Mesenchymal stem cell (in vitro differentiated cells and primary cell): ENCODE measurements at regions not wholly inside any gene's neighbourhood (a gene's known extent, or its start where the extent isn't known, plus 50 kb on each side); places are given as distances from the start of the nearest gene placed in this dataset.

Experiments used
- DNase-seq: peaks from one replicate; pipeline ENCODE4 v3.0.0-alpha.2; 2013
- H2AFZ ChIP-seq: one replicate; pipeline ENCODE4 v1.6.1; 2013; ENCODE audit warnings: low read depth, mild to moderate bottlenecking, control low read depth, inconsistent platforms, low read length, moderate library complexity
- H2AK5ac ChIP-seq: 2 replicates; pipeline ENCODE4 v1.6.1; 2013; ENCODE audit warnings: low read length, moderate library complexity, mild to moderate bottlenecking, inconsistent platforms; ENCODE audit not compliant: severe bottlenecking
- H2BK120ac ChIP-seq: one replicate; pipeline ENCODE4 v1.6.1; 2013; ENCODE audit warnings: low read depth, mild to moderate bottlenecking, inconsistent platforms, low read length, moderate library complexity
- H2BK12ac ChIP-seq, 2 experiments: one replicate each; pipeline ENCODE4 v1.6.1; 2013; ENCODE audit warnings: inconsistent platforms in 2 of 2, low read length in 2 of 2, mild to moderate bottlenecking in 2 of 2, moderate library complexity in 2 of 2, control low read depth in 1 of 2
- H2BK15ac ChIP-seq: one replicate; pipeline ENCODE4 v1.6.1; 2013; ENCODE audit warnings: mild to moderate bottlenecking, low read depth, inconsistent platforms; ENCODE audit not compliant: poor library complexity, severe bottlenecking
- H2BK5ac ChIP-seq: 2 replicates; pipeline ENCODE4 v1.6.1; 2013; ENCODE audit warnings: low read depth, mild to moderate bottlenecking, low read length, control low read depth, inconsistent platforms; ENCODE audit not compliant: poor library complexity, severe bottlenecking
- H3K14ac ChIP-seq, 2 experiments: one replicate each; pipeline ENCODE4 v1.6.1; 2013; ENCODE audit warnings: inconsistent platforms in 2 of 2, low read length in 2 of 2, control low read depth in 1 of 2, mild to moderate bottlenecking in 1 of 2, moderate library complexity in 1 of 2
- H3K18ac ChIP-seq, 2 experiments: one replicate each; pipeline ENCODE4 v1.6.1; 2013; ENCODE audit warnings: inconsistent platforms in 2 of 2, low read length in 2 of 2, control low read depth in 1 of 2, low read depth in 1 of 2, mild to moderate bottlenecking in 1 of 2
- H3K23ac ChIP-seq, 2 experiments: one replicate each; pipeline ENCODE4 v1.6.1; 2013; ENCODE audit warnings: inconsistent platforms in 2 of 2, low read length in 2 of 2, mild to moderate bottlenecking in 2 of 2, moderate library complexity in 2 of 2, control low read depth in 1 of 2
- H3K27ac ChIP-seq: 2 replicates; pipeline ENCODE4 v1.5.1; 2013; ENCODE audit warnings: mild to moderate bottlenecking, moderate library complexity, low read length, control low read depth, inconsistent platforms; ENCODE audit not compliant: poor library complexity, severe bottlenecking
- H3K27me3 ChIP-seq, 2 experiments: 2 replicates each; pipeline versions ENCODE4 v1.6.1 to v1.7.0; 2013; ENCODE audit warnings: low read length in 2 of 2, mild to moderate bottlenecking in 2 of 2, moderate library complexity in 2 of 2, control low read depth in 1 of 2, inconsistent platforms in 1 of 2; ENCODE audit not compliant: control insufficient read depth in 1 of 2, insufficient read depth in 1 of 2
- H3K36me3 ChIP-seq, 2 experiments: 2 replicates each; pipeline versions ENCODE4 v1.6.1 to v1.7.0; 2013; ENCODE audit warnings: low read length in 2 of 2, control low read depth in 1 of 2, inconsistent platforms in 1 of 2, low read depth in 1 of 2, mild to moderate bottlenecking in 1 of 2; ENCODE audit not compliant: insufficient read depth in 2 of 2, control insufficient read depth in 1 of 2
- H3K4ac ChIP-seq, 2 experiments: one replicate each; pipeline ENCODE4 v1.6.1; 2013; ENCODE audit warnings: inconsistent platforms in 2 of 2, low read length in 2 of 2, mild to moderate bottlenecking in 2 of 2, moderate library complexity in 2 of 2, control low read depth in 1 of 2, low read depth in 1 of 2
- H3K4me1 ChIP-seq: 2 replicates; pipeline ENCODE4 v1.6.1; 2013; ENCODE audit warnings: low read depth, low read length, control low read depth; ENCODE audit not compliant: control insufficient read depth, insufficient read depth
- H3K4me2 ChIP-seq: 2 replicates; pipeline ENCODE4 v1.6.1; 2013; ENCODE audit warnings: low read length, mild to moderate bottlenecking, inconsistent platforms; ENCODE audit not compliant: poor library complexity, severe bottlenecking
- H3K4me3 ChIP-seq, 2 experiments: 2 replicates each; pipeline versions ENCODE4 v1.5.1 to v1.7.0; 2013; ENCODE audit warnings: low read length in 2 of 2, mild to moderate bottlenecking in 2 of 2, control low read depth in 1 of 2, low read depth in 1 of 2; ENCODE audit not compliant: insufficient read depth in 1 of 2
- H3K79me1 ChIP-seq: replicated peaks from 2 replicates; pipeline ENCODE4 v1.6.1; 2013; ENCODE audit warnings: mild to moderate bottlenecking, control low read depth, low read length, inconsistent platforms; ENCODE audit not compliant: poor library complexity, severe bottlenecking
- H3K9ac ChIP-seq: 2 replicates; pipeline ENCODE4 v1.7.0; 2013; ENCODE audit warnings: mild to moderate bottlenecking, low read length, moderate library complexity
- H3K9me3 ChIP-seq: 2 replicates; pipeline ENCODE4 v1.7.0; 2013; ENCODE audit warnings: mild to moderate bottlenecking, low read length; ENCODE audit not compliant: control insufficient read depth
- H4K8ac ChIP-seq: one replicate; pipeline ENCODE4 v1.6.1; 2013; ENCODE audit warnings: inconsistent platforms, mild to moderate bottlenecking, low read length, moderate library complexity
- H4K91ac ChIP-seq: one replicate; pipeline ENCODE4 v1.6.1; 2013; ENCODE audit warnings: mild to moderate bottlenecking, low read length, inconsistent platforms
- WGBS: methylation state at CpG from one replicate; pipeline ENCODE4 v1.1.7; 2013; ENCODE audit warnings: mixed read lengths; 5-methylcytosine and 5-hydroxymethylcytosine counted together

DNA sequence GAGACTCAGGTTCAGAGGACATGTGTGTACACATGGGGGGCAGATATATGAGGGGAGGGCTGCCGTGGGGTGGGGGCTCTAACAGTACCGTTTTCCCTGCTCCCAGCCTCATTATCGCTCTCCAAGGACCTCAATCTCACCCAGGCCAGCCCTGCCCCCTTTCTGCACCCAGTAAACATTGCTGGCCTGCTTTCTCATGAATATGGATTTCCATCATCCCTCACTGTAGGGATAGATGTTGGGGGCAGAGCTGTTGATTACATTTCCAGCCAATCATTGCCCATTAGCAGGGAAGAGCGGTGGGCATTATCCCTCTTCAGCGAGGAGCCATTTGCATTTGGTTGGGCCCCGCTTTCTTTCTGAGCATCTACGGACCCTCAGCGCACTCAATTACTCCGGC, 273.8 kb downstream of the RPS6KC1 start:
- DNase-seq = no peak
- no peak overlapping the region for H3K23ac ChIP-seq
- no peak overlapping the region for H2BK5ac ChIP-seq
- H3K18ac ChIP-seq = no peak overlapping the region
- H2BK15ac ChIP-seq = no peak overlapping the region
- H2BK120ac ChIP-seq = no peak overlapping the region
- no peak overlapping the region for H4K91ac ChIP-seq
- 88% methylated on average over 9 of the region's 9 CpGs for WGBS
- no peak overlapping the region for H4K8ac ChIP-seq
- H3K27ac ChIP-seq = no peak overlapping the region
- H3K36me3 ChIP-seq = no peaks in the 10 kb centered on the region
- no peak overlapping the region for H3K4me2 ChIP-seq
- no peaks in the 10 kb centered on the region for H3K27me3 ChIP-seq
- no peak overlapping the region for H3K4ac ChIP-seq
- no peak overlapping the region for H3K14ac ChIP-seq
- H2BK12ac ChIP-seq = no peak overlapping the region
- H3K79me1 ChIP-seq = no peaks in the 10 kb centered on the region
- no peak overlapping the region for H3K4me3 ChIP-seq
- peak overlapping the region; percentile 8 for H2AK5ac ChIP-seq
- no peak overlapping the region for H2AFZ ChIP-seq
- H3K9ac ChIP-seq = no peak overlapping the region
- peaks cover 2% of the 10 kb centered on the region for H3K4me1 ChIP-seq
- H3K9me3 ChIP-seq = no peaks in the 10 kb centered on the region

DNA sequence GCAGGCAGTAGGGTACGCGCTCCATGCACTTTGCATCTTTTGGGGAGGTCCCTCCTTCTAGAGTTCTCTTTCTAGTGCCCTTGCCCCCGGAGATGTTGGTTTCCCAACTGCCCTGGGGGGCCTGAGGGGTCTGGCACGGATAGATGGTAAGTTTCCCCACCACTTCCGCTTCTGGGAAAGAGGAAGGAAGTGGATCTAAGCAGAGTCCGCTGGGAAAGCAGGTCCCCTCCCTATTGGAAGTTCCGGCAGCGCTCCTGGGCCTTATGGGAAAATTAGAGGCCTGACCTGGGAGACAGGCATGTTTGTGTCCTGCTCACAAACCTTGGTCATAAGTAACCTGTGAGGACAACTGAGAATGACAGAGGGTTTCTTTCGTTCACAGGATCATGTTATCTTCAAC, 274.4 kb downstream of the RPS6KC1 start:
- Histone ChIP-seq H4K8ac (no peak overlapping the region), H2BK120ac (no peak overlapping the region), H3K79me1 (no peaks in the 10 kb centered on the region), H3K4me2 (no peak overlapping the region), H2AK5ac (peak overlapping the region; percentile 21), H2BK15ac (no peak overlapping the region), H4K91ac (no peak overlapping the region), H3K9ac (no peak overlapping the region), H3K27me3 (no peaks in the 10 kb centered on the region), H3K14ac (no peak overlapping the region), H3K23ac (no peak overlapping the region), H3K9me3 (no peaks in the 10 kb centered on the region), H3K4me3 (no peak overlapping the region), H3K4ac (no peak overlapping the region), H3K27ac (no peak overlapping the region), H2BK5ac (no peak overlapping the region), H3K4me1 (peaks cover 2% of the 10 kb centered on the region), H3K36me3 (no peaks in the 10 kb centered on the region), H2BK12ac (no peak overlapping the region), H2AFZ (no peak overlapping the region), H3K18ac (no peak overlapping the region)
- 84% methylated on average over 9 of the region's 9 CpGs for WGBS
- no peak for DNase-seq

DNA sequence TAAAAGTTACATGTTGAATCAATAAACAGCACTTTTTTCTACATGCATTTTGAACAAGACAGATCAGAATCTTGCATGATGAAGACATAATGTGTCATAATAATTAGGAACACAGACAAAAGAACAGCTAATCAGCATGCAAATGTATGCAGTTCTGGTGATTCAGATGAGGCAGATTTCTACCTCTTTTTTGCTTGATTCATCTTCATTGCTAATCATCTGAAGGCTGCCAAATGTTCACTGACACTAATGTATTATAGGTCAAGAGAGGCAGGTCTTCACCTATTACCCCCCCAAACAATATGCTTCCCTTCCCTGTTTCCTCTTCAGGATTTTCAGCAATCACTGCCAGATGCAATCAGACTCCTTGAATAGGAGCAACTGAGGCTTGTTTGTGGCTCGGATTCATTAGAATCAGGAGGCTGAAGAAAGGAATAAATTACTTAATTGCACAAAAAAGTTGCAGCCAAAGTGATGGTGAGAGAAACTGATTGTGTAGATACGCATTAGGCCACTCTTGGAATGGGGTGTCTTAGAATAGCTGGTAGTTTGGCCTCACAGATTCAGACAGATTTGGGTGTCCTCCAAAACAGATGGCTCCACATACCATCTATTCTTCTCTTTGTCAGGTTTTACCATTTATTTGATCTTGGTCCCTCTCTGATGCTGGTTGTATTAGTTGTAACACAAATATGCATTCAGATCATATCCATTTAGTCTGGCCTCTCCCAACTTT, 275.4 kb downstream of the RPS6KC1 start:
- Histone ChIP-seq H3K23ac (no peak overlapping the region), H3K4me1 (peaks cover 2% of the 10 kb centered on the region), H3K9me3 (no peaks in the 10 kb centered on the region), H2BK5ac (peak overlapping the region; percentile 52), H4K8ac (no peak overlapping the region), H3K14ac (no peak overlapping the region), H3K27ac (peak overlapping the region; percentile 59), H2BK12ac (no peak overlapping the region), H3K18ac (no peak overlapping the region), H3K4me2 (no peak overlapping the region), H2BK120ac (no peak overlapping the region), H2AK5ac (peak overlapping the region; percentile 80), H2AFZ (no peak overlapping the region), H3K36me3 (no peaks in the 10 kb centered on the region), H3K4ac (no peak overlapping the region), H3K4me3 (no peak overlapping the region), H3K79me1 (no peaks in the 10 kb centered on the region), H2BK15ac (no peak overlapping the region), H3K27me3 (no peaks in the 10 kb centered on the region), H3K9ac (no peak overlapping the region), H4K91ac (no peak overlapping the region)
- DNase-seq = no peak
- 81% methylated on average over 2 of the region's 2 CpGs for WGBS

DNA sequence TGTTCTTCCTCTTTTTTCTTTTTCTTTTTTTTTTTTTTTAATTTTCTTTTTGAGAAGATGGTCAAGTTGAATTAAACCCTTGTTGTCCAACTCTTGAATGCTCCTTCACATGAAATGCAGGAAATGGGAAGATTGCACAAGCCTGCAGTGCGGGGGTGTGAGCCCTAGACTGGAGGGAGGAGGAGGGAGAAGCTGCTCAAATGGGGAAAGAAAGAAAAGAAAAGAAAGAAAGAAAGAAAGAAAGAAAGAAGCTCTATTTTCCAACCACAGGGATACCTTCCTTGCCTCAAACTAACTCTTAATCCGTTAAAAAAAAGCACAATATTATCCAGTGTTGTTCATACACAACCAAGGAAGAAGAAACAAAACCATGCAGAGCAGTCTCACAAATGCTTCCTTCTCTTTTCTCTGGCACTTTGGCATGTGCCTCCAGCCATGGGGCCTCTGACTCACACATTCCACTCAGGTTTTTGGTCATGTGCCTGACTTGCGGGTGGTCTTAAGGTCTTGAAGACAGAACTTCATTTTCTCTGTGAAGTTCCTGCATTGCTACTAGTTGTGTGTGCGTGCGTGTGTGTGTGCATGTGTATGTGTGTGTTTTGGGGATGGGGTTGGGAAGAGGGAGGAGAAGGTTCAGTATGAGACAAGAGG, 276.1 kb downstream of the RPS6KC1 start:
- no peak overlapping the region for H3K18ac ChIP-seq
- H2AFZ ChIP-seq = no peak overlapping the region
- no peak overlapping the region for H2BK15ac ChIP-seq
- no peak overlapping the region for H3K14ac ChIP-seq
- no peak overlapping the region for H2BK12ac ChIP-seq
- H3K27ac ChIP-seq = peak overlapping the region; percentile 25
- no peak overlapping the region for H4K91ac ChIP-seq
- H2BK5ac ChIP-seq = peak overlapping the region; percentile 52
- 83% methylated on average over 4 of the region's 5 CpGs for WGBS
- no peak overlapping the region for H4K8ac ChIP-seq
- no peak overlapping the region for H3K4ac ChIP-seq
- H2AK5ac ChIP-seq = no peak overlapping the region
- no peaks in the 10 kb centered on the region for H3K27me3 ChIP-seq
- peak; percentile 54 for DNase-seq
- peaks cover 2% of the 10 kb centered on the region for H3K4me1 ChIP-seq
- H3K4me2 ChIP-seq = no peak overlapping the region
- no peak overlapping the region for H3K4me3 ChIP-seq
- no peak overlapping the region for H3K23ac ChIP-seq
- H3K9me3 ChIP-seq = no peaks in the 10 kb centered on the region
- no peaks in the 10 kb centered on the region for H3K79me1 ChIP-seq
- H3K9ac ChIP-seq = peak overlapping the region; percentile 37
- H2BK120ac ChIP-seq = no peak overlapping the region
- no peaks in the 10 kb centered on the region for H3K36me3 ChIP-seq
